Heart left ventricle (tissue), 16 donors: ENCODE measurements at regions not wholly inside any gene's neighbourhood (a gene's known extent, or its start where the extent isn't known, plus 50 kb on each side); places are given as distances from the start of the nearest gene placed in this dataset.

Experiments
- ATAC-seq, 4 donors: fragments of 200-7000 bp; cut with Tn5 transposase; one replicate each; pipeline ENCODE4 v1.9.1; 2020 to 2022; ENCODE audit warnings: moderate library complexity in 4 of 4, mild to moderate bottlenecking in 3 of 4, moderate number of reproducible peaks in 1 of 4
- DNase-seq, 5 donors: peaks; one replicate each; pipeline ENCODE4 v3.0.0-alpha.2; 2020
- H3K27ac ChIP-seq, 12 donors: fragments of 200-600 bp; sonication (generic) in 4 of 12; one replicate each; pipeline versions ENCODE4 v1.5.0 to v1.8.0; 2016 to 2022; ENCODE audit warnings: mild to moderate bottlenecking in 2 of 12
- H3K27me3 ChIP-seq, 9 donors: fragments of 200-600 bp; sonication (generic) in 2 of 9; one replicate each; pipeline versions ENCODE4 v1.5.1 to v1.8.0; 2016 to 2022; ENCODE audit warnings: mild to moderate bottlenecking in 3 of 9
- H3K36me3 ChIP-seq, 9 donors: fragments of 200-600 bp; sonication (generic) in 2 of 9; one replicate each; pipeline versions ENCODE4 v1.5.0 to v1.8.0; 2018 to 2022; ENCODE audit warnings: mild to moderate bottlenecking in 2 of 9
- H3K4me1 ChIP-seq, 12 donors: fragments of 200-600 bp; sonication (generic) in 4 of 12; one replicate each; pipeline versions ENCODE4 v1.5.0 to v1.8.0; 2016 to 2022; ENCODE audit warnings: mild to moderate bottlenecking in 3 of 12
- H3K4me3 ChIP-seq, 12 donors: fragments of 200-600 bp; sonication (generic) in 4 of 12; one replicate each; pipeline versions ENCODE4 v1.5.0 to v1.8.0; 2017 to 2022; ENCODE audit warnings: mild to moderate bottlenecking in 9 of 12, moderate library complexity in 4 of 12
- H3K9me3 ChIP-seq, 12 donors: fragments of 200-600 bp; sonication (generic) in 4 of 12; one replicate each; pipeline versions ENCODE4 v1.5.0 to v1.8.0; 2016 to 2022; ENCODE audit warnings: mild to moderate bottlenecking in 1 of 12
- CTCF ChIP-seq, 12 donors: fragments of 200-600 bp; sonication (generic) in 4 of 12; IDR thresholded peaks; one replicate each; pipeline versions ENCODE4 v1.5.0 to v1.8.0; 2018 to 2022; ENCODE audit warnings: antibody characterized with exemption in 12 of 12, mild to moderate bottlenecking in 5 of 12
- POLR2A ChIP-seq, 2 donors: fragments of 450-650 bp; IDR thresholded peaks; one replicate each; pipeline ENCODE4 v1.6.1; 2017; ENCODE audit warnings: antibody characterized with exemption in 2 of 2, mild to moderate bottlenecking in 2 of 2, moderate library complexity in 2 of 2
- WGBS, 4 donors: extraction: QIAGEN DNeasy Blood & Tissue Kit in 2 of 4; methylation state at CpG; one replicate each; pipeline versions ENCODE4 v1.1.5 to v1.1.7; 2013 to 2018; 5-methylcytosine and 5-hydroxymethylcytosine counted together
- intact Hi-C, 10 donors: fragments of 100-400 bp; cut with DNase I; formaldehyde crosslinking; loops; one replicate each; pipeline versions ENCODE4 v1.11.1 to v1.14.2; 2022
- donor health status: ischemic (EF 13 %, LVEDD 7.1; RV severe dilation, severe dysfunction).
- donor health status: healthy with polysubstance abuse.
- donor health status: DM: no; HTN: yes; CAD: no.
- donor health status: DM: no; HTN: no; CAD: no.
- donor health status: ischemic (EF 25% LVEDD 6.9; RV normal size, moderate dysfunction).
- donor health status: ischemic (EF 25% LVEDD 5.7; RV mildly dilated, moderate dysfunction).
- donor health status: healthy.
- donor health status: DM: yes; HTN: yes; CAD: no.
- donor health status: ischemic (EF 35%, LVEDD 5.7; RV mildly dilated, moderate dysfunction).
- donor health status: nonischemic (EF 11% LVEDD 7.7; RV severe dilation, severe dysfunction).
- donor health status: DM: yes; HTN: yes; CAD: no.
- donor health status: PGD.
- donor health status: ischemic (EF 29% LVEDD 5.4; RV normal size, mild dysfunction).
- donor health status: nonischemic (EF 23%, LVEDD 6.1; RV moderate dilation, normal function).

GRCh38 chr6:45801471-45802289, 214.0 kb downstream of the CLIC5 start:
- no peaks in the 10 kb centered on the region for H3K4me1 ChIP-seq
- intact Hi-C loops: no loop called here
- H3K27me3 ChIP-seq: no peaks in the 10 kb centered on the region
- TF ChIP-seq CTCF (IDR thresholded peaks at IDR 0.05) (no peak), POLR2A (IDR thresholded peaks at IDR 0.05) (no peak)
- H3K36me3 ChIP-seq: no peaks in the 10 kb centered on the region
- DNase-seq (no peak), ATAC-seq (no peak)
- no peaks in the 10 kb centered on the region for H3K9me3 ChIP-seq
- no peak overlapping the region for H3K27ac ChIP-seq
- no peak overlapping the region for H3K4me3 ChIP-seq
- WGBS, 4 donors: 55 to 79% (median 68%) methylated on average over 10 of the region's 10 CpGs

GRCh38 chr6:45800911-45801310, 214.7 kb downstream of the CLIC5 start:
- Histone ChIP-seq H3K4me3 (no peak overlapping the region), H3K27ac (no peak overlapping the region), H3K27me3 (no peaks in the 10 kb centered on the region), H3K9me3 (no peaks in the 10 kb centered on the region), H3K4me1 (no peaks in the 10 kb centered on the region), H3K36me3 (no peaks in the 10 kb centered on the region)
- WGBS, 4 donors: 42 to 73% (median 57%) methylated on average over 5 of the region's 5 CpGs
- intact Hi-C loops: no loop called here
- TF ChIP-seq POLR2A (IDR thresholded peaks at IDR 0.05): no peak
- no peak for TF ChIP-seq CTCF (IDR thresholded peaks at IDR 0.05)
- ATAC-seq: no peak
- DNase-seq: no peak

- Histone ChIP-seq H3K36me3 (no peaks in the 10 kb centered on the region), H3K27ac (no peak overlapping the region), H3K4me1 (no peaks in the 10 kb centered on the region), H3K9me3 (no peaks in the 10 kb centered on the region), H3K4me3 (no peak overlapping the region), H3K27me3 (no peaks in the 10 kb centered on the region)
- intact Hi-C loops: no loop called here
- ATAC-seq (no peak), DNase-seq (no peak)
- 86 to 96% (median 92%) methylated on average over 3 of the region's 3 CpGs for WGBS, 4 donors
- TF ChIP-seq POLR2A (IDR thresholded peaks at IDR 0.05): no peak
- no peak for TF ChIP-seq CTCF (IDR thresholded peaks at IDR 0.05)
These were observed 220.0 kb downstream of the CLIC5 start for GRCh38 chr6:45795678-45796077.

GRCh38 chr6:45794465-45794864, 221.2 kb downstream of the CLIC5 start:
- H3K4me3 ChIP-seq: no peak overlapping the region
- ATAC-seq (no peak), DNase-seq (no peak)
- no peaks in the 10 kb centered on the region for H3K9me3 ChIP-seq
- intact Hi-C loops: no loop called here
- WGBS, 4 donors: 86 to 95% (median 90%) methylated on average over 3 of the region's 3 CpGs
- no peaks in the 10 kb centered on the region for H3K36me3 ChIP-seq
- H3K4me1 ChIP-seq: no peaks in the 10 kb centered on the region
- TF ChIP-seq POLR2A (IDR thresholded peaks at IDR 0.05) (no peak), CTCF (IDR thresholded peaks at IDR 0.05) (no peak)
- no peak overlapping the region for H3K27ac ChIP-seq
- H3K27me3 ChIP-seq: no peaks in the 10 kb centered on the region
